CD4-positive, alpha-beta T cell treated with Interleukin-1 beta for 1 hour (primary cell): ENCODE measurements at regions not wholly inside any gene's neighbourhood (a gene's known extent, or its start where the extent isn't known, plus 50 kb on each side); places are given as distances from the start of the nearest gene placed in this dataset.

Source experiments
- DNase-seq, 2 donors: peaks; one replicate each; pipeline ENCODE4 v3.0.0-alpha.2; 2020 to 2022

GRCh38 chr1:244970236-244970743 is 105.9 kb upstream of the HNRNPU start:
- no peak for DNase-seq

- peak; percentile 86 to 87 for DNase-seq
These were observed 105.3 kb upstream of the HNRNPU start for GRCh38 chr1:244969355-244970235.

GRCh38 chr1:244968881-244969280 is 104.5 kb upstream of the HNRNPU start:
- DNase-seq: no peak

GRCh38 chr1:244968471-244968871 is 104.1 kb upstream of the HNRNPU start:
- DNase-seq: no peak

- no peak for DNase-seq
These were observed 102.8 kb upstream of the HNRNPU start for GRCh38 chr1:244967159-244967558.

GRCh38 chr1:244965185-244966030 is 101.1 kb upstream of the HNRNPU start:
- DNase-seq: no peak

- DNase-seq: peak in 1 of 2 donors; percentile 20
These were observed 100.0 kb upstream of the HNRNPU start for GRCh38 chr1:244964112-244964971.

- DNase-seq: no peak
These were observed 99.0 kb upstream of the HNRNPU start for GRCh38 chr1:244963231-244963826.

GRCh38 chr1:244962130-244962529 is 97.8 kb upstream of the HNRNPU start:
- no peak for DNase-seq

- no peak for DNase-seq
These were observed 96.6 kb upstream of the HNRNPU start for GRCh38 chr1:244960904-244961303.

GRCh38 chr1:244958593-244958992 is 94.2 kb upstream of the HNRNPU start:
- DNase-seq: no peak

- no peak for DNase-seq
These were observed 93.2 kb upstream of the HNRNPU start for GRCh38 chr1:244957525-244957924.

GRCh38 chr1:244957122-244957521 is 92.8 kb upstream of the HNRNPU start:
- DNase-seq: no peak

- DNase-seq: no peak
These were observed 91.3 kb upstream of the HNRNPU start for GRCh38 chr1:244955661-244956060.

- DNase-seq: no peak
These were observed 90.0 kb upstream of the HNRNPU start for GRCh38 chr1:244954359-244954758.

- DNase-seq: no peak
These were observed 89.6 kb upstream of the HNRNPU start for GRCh38 chr1:244953901-244954300.

GRCh38 chr1:244952940-244953339 is 88.6 kb upstream of the HNRNPU start:
- DNase-seq: no peak

GRCh38 chr1:244952280-244952933 is 88.1 kb upstream of the HNRNPU start:
- no peak for DNase-seq

- no peak for DNase-seq
These were observed 84.1 kb upstream of the HNRNPU start for GRCh38 chr1:244948416-244948815.

GRCh38 chr1:244945109-244945671 is 80.8 kb upstream of the HNRNPU start:
- DNase-seq: no peak

- DNase-seq: peak in 1 of 2 donors; percentile 41
These were observed 76.8 kb upstream of the HNRNPU start for GRCh38 chr1:244941121-244941520.
